ENCODE measurements at regions not wholly inside any gene's neighbourhood (a gene's known extent, or its start where the extent isn't known, plus 50 kb on each side); places are given as distances from the start of the nearest gene placed in this dataset.
"Not testable (repeated sequence)": the region's sequence is repeated elsewhere in the genome, so short reads cannot be mapped to it uniquely, and the experiment has no call there.

DNA sequence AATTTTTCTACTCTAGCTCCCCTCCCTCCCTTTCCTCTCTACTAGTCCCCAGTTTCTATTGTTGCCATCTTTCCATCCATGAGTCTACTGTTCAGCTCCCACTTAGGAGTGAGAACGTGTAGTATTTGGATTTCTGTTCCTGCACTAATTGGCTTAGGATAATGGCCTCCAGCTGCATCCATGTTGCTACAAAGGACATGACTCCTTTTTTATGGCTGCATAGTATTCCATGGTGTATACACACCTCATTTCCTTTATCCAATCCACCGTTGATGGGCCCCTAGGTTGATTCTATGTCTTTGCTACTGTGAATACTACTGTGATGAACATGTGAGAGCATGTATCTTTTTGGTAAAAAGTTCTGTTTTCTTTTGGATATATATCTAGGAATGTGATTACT lies 138.9 kb upstream of the MSX2 start:
- ATAC-seq: no peak
- TF ChIP-seq OSR1 (CRISPR knock-in tag; IDR thresholded peaks at IDR 0.05) (no peak), CSDC2 (CRISPR knock-in tag; IDR thresholded peaks at IDR 0.05) (no peak), TCF4 (CRISPR knock-in tag; IDR thresholded peaks at IDR 0.05; ENCODE audit: borderline replicate concordance) (no peak)

DNA sequence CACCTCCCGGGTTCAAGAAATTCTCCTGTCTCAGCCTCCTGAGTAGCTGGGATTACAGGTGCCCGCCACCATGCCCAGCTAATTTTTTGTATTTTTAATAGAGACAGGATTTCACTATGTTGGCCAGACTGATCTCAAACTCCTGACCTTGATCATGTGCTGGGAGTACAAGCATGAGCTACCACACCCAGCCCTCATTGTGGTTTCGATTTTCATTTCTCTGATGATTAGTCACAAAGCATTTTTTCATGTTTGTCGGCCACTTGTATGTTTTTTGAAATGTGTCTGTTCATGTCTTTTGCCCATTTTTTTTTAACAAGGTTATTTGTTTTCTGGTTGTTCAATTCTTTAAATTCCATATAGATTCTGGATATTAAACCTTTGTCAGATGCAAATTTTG lies 138.2 kb upstream of the MSX2 start:
- ATAC-seq: not testable (repeated sequence)

DNA sequence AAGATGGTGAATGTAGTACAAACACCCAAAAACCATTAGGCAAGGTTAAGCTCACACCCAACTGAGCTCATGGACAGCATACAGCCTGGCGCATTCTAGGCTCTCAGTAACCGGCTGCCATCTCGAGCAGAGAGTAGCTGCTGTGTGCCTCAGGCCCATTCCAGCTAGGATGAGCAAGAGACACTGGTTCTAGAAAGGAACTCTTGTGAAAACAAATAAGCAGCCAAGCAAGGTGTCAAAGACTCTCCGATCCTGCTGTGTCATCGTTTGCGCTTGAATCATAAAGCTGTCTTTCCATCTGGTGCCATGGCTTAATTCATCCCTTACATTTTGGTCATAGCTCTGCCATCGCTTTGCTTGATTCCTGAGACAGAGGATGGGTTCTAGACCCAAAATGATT lies 135.4 kb upstream of the MSX2 start:
- ATAC-seq: no peak
- no peak for TF ChIP-seq ARNTL (CRISPR knock-in tag; IDR thresholded peaks at IDR 0.05; ENCODE audit: borderline replicate concordance, low read depth)
- no peak for TF ChIP-seq RARB (CRISPR knock-in tag; IDR thresholded peaks at IDR 0.05)
- TF ChIP-seq ZFP3 (CRISPR knock-in tag; IDR thresholded peaks at IDR 0.05): no peak
- TF ChIP-seq, protein P1, sequence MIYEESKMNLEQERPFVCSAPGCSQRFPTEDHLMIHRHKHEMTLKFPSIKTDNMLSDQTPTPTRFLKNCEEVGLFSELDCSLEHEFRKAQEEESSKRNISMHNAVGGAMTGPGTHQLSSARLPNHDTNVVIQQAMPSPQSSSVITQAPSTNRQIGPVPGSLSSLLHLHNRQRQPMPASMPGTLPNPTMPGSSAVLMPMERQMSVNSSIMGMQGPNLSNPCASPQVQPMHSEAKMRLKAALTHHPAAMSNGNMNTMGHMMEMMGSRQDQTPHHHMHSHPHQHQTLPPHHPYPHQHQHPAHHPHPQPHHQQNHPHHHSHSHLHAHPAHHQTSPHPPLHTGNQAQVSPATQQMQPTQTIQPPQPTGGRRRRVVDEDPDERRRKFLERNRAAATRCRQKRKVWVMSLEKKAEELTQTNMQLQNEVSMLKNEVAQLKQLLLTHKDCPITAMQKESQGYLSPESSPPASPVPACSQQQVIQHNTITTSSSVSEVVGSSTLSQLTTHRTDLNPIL (CRISPR knock-in tag; IDR thresholded peaks at IDR 0.05; ENCODE audit: low read depth): no peak
- TF ChIP-seq TCF4 (CRISPR knock-in tag; IDR thresholded peaks at IDR 0.05; ENCODE audit: borderline replicate concordance): no peak
- TF ChIP-seq ZNF8 (CRISPR knock-in tag; IDR thresholded peaks at IDR 0.05): no peak
- TF ChIP-seq CSDC2 (CRISPR knock-in tag; IDR thresholded peaks at IDR 0.05): no peak

DNA sequence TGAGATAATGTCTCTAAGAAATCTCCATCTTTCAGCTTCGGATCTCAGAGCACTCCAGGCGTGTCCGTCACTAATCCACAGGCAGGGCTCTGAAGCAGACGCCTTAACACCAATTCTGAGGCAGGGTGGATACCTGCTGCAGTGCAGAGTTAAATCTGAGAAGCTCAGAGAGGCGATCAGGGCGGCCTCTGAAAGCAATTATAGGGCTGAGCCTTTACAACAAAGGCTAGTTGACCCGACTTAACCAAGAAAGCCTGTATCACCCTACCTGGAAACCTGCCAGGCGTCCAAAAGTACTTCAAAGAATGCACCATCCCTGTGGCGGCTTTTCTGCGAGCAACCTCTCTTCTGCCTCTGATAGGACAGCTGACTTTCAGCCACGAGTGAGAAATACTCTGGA lies 134.8 kb upstream of the MSX2 start:
- no peak for ATAC-seq
- TF ChIP-seq, protein P2, sequence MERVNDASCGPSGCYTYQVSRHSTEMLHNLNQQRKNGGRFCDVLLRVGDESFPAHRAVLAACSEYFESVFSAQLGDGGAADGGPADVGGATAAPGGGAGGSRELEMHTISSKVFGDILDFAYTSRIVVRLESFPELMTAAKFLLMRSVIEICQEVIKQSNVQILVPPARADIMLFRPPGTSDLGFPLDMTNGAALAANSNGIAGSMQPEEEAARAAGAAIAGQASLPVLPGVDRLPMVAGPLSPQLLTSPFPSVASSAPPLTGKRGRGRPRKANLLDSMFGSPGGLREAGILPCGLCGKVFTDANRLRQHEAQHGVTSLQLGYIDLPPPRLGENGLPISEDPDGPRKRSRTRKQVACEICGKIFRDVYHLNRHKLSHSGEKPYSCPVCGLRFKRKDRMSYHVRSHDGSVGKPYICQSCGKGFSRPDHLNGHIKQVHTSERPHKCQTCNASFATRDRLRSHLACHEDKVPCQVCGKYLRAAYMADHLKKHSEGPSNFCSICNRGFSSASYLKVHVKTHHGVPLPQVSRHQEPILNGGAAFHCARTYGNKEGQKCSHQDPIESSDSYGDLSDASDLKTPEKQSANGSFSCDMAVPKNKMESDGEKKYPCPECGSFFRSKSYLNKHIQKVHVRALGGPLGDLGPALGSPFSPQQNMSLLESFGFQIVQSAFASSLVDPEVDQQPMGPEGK (CRISPR knock-in tag; IDR thresholded peaks at IDR 0.05; ENCODE audit: borderline replicate concordance): no peak
- TF ChIP-seq PPARA (CRISPR knock-in tag; IDR thresholded peaks at IDR 0.05; ENCODE audit: borderline replicate concordance): no peak
- no peak for TF ChIP-seq RARB (CRISPR knock-in tag; IDR thresholded peaks at IDR 0.05)
- no peak for TF ChIP-seq SNAI2 (CRISPR knock-in tag; IDR thresholded peaks at IDR 0.05)
- TF ChIP-seq, protein P3, sequence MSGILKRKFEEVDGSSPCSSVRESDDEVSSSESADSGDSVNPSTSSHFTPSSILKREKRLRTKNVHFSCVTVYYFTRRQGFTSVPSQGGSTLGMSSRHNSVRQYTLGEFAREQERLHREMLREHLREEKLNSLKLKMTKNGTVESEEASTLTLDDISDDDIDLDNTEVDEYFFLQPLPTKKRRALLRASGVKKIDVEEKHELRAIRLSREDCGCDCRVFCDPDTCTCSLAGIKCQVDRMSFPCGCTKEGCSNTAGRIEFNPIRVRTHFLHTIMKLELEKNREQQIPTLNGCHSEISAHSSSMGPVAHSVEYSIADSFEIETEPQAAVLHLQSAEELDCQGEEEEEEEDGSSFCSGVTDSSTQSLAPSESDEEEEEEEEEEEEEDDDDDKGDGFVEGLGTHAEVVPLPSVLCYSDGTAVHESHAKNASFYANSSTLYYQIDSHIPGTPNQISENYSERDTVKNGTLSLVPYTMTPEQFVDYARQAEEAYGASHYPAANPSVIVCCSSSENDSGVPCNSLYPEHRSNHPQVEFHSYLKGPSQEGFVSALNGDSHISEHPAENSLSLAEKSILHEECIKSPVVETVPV (CRISPR knock-in tag; IDR thresholded peaks at IDR 0.05): no peak
- TF ChIP-seq OSR1 (CRISPR knock-in tag; IDR thresholded peaks at IDR 0.05): no peak
- TF ChIP-seq, protein P4, sequence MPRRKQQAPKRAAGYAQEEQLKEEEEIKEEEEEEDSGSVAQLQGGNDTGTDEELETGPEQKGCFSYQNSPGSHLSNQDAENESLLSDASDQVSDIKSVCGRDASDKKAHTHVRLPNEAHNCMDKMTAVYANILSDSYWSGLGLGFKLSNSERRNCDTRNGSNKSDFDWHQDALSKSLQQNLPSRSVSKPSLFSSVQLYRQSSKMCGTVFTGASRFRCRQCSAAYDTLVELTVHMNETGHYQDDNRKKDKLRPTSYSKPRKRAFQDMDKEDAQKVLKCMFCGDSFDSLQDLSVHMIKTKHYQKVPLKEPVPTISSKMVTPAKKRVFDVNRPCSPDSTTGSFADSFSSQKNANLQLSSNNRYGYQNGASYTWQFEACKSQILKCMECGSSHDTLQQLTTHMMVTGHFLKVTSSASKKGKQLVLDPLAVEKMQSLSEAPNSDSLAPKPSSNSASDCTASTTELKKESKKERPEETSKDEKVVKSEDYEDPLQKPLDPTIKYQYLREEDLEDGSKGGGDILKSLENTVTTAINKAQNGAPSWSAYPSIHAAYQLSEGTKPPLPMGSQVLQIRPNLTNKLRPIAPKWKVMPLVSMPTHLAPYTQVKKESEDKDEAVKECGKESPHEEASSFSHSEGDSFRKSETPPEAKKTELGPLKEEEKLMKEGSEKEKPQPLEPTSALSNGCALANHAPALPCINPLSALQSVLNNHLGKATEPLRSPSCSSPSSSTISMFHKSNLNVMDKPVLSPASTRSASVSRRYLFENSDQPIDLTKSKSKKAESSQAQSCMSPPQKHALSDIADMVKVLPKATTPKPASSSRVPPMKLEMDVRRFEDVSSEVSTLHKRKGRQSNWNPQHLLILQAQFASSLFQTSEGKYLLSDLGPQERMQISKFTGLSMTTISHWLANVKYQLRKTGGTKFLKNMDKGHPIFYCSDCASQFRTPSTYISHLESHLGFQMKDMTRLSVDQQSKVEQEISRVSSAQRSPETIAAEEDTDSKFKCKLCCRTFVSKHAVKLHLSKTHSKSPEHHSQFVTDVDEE (CRISPR knock-in tag; IDR thresholded peaks at IDR 0.05): no peak
- TF ChIP-seq ARNTL (CRISPR knock-in tag; IDR thresholded peaks at IDR 0.05; ENCODE audit: borderline replicate concordance, low read depth): no peak
- TF ChIP-seq ZFP30 (CRISPR knock-in tag; IDR thresholded peaks at IDR 0.05): no peak
- TF ChIP-seq, protein P5, sequence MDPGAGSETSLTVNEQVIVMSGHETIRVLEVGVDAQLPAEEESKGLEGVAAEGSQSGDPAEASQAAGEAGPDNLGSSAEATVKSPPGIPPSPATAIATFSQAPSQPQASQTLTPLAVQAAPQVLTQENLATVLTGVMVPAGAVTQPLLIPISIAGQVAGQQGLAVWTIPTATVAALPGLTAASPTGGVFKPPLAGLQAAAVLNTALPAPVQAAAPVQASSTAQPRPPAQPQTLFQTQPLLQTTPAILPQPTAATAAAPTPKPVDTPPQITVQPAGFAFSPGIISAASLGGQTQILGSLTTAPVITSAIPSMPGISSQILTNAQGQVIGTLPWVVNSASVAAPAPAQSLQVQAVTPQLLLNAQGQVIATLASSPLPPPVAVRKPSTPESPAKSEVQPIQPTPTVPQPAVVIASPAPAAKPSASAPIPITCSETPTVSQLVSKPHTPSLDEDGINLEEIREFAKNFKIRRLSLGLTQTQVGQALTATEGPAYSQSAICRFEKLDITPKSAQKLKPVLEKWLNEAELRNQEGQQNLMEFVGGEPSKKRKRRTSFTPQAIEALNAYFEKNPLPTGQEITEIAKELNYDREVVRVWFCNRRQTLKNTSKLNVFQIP (CRISPR knock-in tag; IDR thresholded peaks at IDR 0.05; ENCODE audit: borderline replicate concordance, low read depth): no peak
- TF ChIP-seq ZC3H10 (CRISPR knock-in tag; IDR thresholded peaks at IDR 0.05): no peak
- TF ChIP-seq ESRRG (CRISPR knock-in tag; IDR thresholded peaks at IDR 0.05): no peak
- no peak for TF ChIP-seq ZNF565 (CRISPR knock-in tag; conservative IDR thresholded peaks at IDR 0.05; ENCODE audit: low read depth)
- no peak for TF ChIP-seq BACH2 (CRISPR knock-in tag; IDR thresholded peaks at IDR 0.05; ENCODE audit: borderline replicate concordance)
- TF ChIP-seq TCF4 (CRISPR knock-in tag; IDR thresholded peaks at IDR 0.05; ENCODE audit: borderline replicate concordance): no peak
- TF ChIP-seq TOX (CRISPR knock-in tag; IDR thresholded peaks at IDR 0.05; ENCODE audit: borderline replicate concordance): no peak

Data from SK-N-SH treated with all-trans-retinoic acid at 6 μM for 48 hours (cell line).